Epithelial cell of proximal tubule (primary cell): ENCODE measurements at regions not wholly inside any gene's neighbourhood (a gene's known extent, or its start where the extent isn't known, plus 50 kb on each side); places are given as distances from the start of the nearest gene placed in this dataset.

Experiments
- DNase-seq: peaks from one replicate; pipeline ENCODE4 v3.0.0-alpha.2; 2011; ENCODE audit warnings: low read depth
- H3K4me3 ChIP-seq: 2 replicates; pipeline ENCODE4 v1.5.1; 2011; ENCODE audit warnings: low read depth, mild to moderate bottlenecking, low read length
- TF ChIP-seq, protein P1 (sequence below): conservative IDR thresholded peaks from 2 replicates; pipeline ENCODE4 v1.5.1; 2012; ENCODE audit warnings: low read depth, mild to moderate bottlenecking, low read length

DNA sequence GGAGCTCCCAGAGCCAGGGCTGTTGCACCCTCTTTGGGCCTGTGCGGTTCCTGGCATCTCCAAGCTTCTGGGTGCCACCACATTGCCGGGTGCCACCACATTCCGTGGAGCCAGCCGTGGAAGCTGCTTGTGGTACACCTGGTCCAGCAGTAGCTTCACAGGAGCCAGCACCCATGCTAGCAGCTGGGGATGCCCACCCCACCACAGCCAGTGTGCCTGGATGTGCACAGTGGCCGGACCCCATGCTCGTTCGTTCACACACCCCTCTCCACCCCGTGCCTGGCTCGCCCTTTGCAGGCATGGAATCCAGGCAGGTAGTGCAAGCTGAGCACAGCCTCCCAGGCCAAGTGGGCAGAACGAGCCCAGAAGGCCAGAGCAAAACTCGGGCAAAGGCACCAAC is 1029.8 kb upstream of the GBE1 start:
- DNase-seq, result no peak
- H3K4me3 ChIP-seq, result no peak overlapping the region
- TF ChIP-seq, protein P1, sequence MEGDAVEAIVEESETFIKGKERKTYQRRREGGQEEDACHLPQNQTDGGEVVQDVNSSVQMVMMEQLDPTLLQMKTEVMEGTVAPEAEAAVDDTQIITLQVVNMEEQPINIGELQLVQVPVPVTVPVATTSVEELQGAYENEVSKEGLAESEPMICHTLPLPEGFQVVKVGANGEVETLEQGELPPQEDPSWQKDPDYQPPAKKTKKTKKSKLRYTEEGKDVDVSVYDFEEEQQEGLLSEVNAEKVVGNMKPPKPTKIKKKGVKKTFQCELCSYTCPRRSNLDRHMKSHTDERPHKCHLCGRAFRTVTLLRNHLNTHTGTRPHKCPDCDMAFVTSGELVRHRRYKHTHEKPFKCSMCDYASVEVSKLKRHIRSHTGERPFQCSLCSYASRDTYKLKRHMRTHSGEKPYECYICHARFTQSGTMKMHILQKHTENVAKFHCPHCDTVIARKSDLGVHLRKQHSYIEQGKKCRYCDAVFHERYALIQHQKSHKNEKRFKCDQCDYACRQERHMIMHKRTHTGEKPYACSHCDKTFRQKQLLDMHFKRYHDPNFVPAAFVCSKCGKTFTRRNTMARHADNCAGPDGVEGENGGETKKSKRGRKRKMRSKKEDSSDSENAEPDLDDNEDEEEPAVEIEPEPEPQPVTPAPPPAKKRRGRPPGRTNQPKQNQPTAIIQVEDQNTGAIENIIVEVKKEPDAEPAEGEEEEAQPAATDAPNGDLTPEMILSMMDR, result no peak

DNA sequence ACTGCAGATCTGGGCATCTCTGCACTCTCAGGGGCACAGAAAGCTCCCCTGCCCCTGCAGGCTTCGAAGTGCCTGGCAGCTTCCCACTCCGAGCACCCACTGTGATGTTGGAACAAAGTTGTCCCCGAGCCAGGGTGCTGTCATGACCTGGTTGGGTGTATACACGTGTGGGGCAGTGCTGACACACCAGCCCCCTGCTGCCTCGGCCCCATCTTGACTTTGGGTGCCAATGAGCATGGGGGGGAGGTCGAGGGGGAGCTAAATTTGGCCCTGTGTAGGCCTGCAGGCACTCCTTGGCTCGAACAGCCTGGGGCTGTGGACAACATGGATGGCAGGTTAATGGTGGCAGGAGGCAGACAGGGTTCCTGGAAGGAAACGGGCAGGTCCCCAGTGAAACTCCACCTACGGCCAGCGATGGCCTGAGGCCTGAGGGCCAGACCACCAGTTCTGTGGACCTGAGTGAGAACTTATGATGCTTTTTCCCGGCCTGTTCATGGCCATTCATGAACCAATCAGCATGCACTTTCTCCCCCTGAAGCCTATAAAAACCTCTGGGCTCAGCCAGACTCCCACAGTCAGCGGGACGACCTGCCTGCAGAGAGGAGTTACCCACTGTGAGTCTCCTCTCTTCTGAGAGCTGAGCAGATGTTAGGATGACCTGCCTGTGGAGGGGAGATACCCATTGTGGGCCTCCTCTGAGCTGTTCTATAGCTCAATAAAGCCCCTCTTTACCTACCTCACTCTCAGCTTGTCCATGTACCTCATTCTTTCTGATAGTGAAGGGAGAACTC is 1029.1 kb upstream of the GBE1 start:
- DNase-seq, result no peak
- TF ChIP-seq, protein P1, result no peak

DNA sequence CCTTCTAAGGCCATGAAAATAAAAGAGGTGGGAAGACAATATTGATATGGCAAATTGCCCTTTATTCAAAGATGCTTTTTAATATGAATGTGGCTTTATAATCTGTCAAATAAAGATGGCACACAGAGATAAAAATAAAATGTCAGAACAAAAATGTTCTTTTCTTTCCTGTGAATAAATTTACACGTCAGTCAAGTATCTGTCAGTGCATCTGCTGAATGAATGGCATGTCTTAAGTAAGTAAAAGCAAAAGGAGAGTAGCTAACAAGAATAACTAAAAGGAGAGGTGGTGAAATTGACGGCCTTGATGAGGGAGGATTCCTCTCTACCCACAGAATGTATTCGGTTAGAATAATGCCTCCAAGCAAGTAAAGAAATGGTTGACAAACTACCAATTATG is 1021.7 kb upstream of the GBE1 start:
- H3K4me3 ChIP-seq, result no peak overlapping the region
- TF ChIP-seq, protein P1, result no peak

More for the DNA sequence above, 1029.1 kb upstream of the GBE1 start:
- no peak overlapping the region for H3K4me3 ChIP-seq

DNA sequence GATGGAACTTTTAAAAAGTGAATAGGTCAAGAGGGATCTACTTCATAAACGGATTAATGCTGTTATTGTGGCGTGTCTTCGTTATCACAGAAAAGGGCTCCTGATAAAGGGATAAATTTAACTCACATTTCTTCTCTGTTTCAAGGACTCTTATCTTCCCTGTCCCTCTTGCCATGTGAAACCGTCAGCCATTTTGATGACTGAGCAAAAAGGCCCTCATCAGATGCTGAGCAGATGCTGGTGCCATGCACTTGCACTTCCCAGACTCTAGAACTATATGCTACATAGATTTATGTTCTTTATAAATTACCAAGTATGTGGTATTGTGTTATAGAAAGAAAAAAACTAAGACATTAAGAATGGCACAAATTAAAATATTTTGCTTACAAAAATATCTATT is 1011.8 kb upstream of the GBE1 start:
- no peak for DNase-seq
- no peak overlapping the region for H3K4me3 ChIP-seq
- TF ChIP-seq, protein P1, result no peak

More for the DNA sequence above, 1021.7 kb upstream of the GBE1 start:
- DNase-seq, result no peak

DNA sequence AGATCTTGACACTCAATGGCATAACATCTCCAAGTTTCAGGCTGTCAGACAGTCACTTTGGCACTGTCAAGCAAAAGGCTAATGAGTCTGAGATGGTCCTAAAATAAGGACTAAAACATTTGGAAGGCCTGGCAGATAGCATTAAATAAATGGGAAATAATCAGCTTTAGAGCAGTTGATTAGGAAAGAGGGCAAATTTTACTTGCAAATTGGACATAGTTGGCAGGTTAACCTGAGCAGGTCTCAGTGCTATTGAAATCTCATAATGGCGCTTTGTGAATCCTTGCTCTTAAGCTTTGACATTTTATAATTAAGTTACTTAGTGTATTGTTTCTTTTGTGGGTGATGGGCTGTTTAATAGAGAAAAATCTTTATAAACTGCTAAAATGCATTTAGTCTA is 1003.1 kb upstream of the GBE1 start:
- no peak for DNase-seq
- H3K4me3 ChIP-seq, result no peak overlapping the region
- TF ChIP-seq, protein P1, result no peak

DNA sequence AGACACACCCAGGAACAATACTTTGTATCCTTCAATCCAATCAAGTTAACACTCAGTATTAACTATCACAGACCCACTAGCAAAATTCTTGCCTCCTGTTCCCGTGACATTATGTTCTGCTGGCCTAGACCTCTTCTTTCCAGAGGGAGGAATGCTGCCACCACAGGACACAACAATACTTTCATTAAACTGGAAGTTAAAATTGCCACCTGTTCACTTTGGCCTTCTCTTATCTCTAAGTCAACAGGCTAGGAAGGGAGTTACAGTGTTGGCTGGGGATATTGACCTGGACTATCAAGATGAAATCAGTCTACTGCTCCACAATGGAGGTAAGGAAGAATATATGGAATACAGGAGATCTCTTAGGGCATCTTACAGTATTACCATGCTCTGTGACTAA is 1000.4 kb upstream of the GBE1 start:
- DNase-seq, result no peak
- H3K4me3 ChIP-seq, result no peak overlapping the region
- TF ChIP-seq, protein P1, result no peak

DNA sequence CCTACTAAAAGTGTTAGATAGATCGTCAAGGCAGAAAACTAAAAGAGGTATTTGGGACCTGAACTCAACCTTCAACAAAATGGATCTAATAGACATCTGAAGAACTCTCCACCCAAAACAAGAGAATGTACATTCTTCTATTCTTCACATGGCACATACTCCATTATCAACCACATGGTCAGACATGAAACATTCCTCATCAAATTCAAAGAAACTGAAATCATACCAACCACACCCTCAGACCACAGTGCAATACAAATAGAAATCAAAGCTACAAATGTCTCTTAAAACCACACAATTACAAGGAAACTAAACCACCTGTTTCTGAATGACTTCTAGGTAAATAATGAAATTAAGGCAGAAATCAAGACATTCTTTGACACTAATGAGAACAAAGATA is 984.1 kb upstream of the GBE1 start:
- TF ChIP-seq, protein P1, result no peak
- DNase-seq, result no peak
- H3K4me3 ChIP-seq, result no peak overlapping the region
